Upper lobe of left lung (tissue), 6 donors: ENCODE measurements at regions not wholly inside any gene's neighbourhood (a gene's known extent, or its start where the extent isn't known, plus 50 kb on each side); places are given as distances from the start of the nearest gene placed in this dataset.
A peak's percentile ranks its signal among the peaks of the same experiment; 100 is the strongest.

Experiments
- ATAC-seq, 2 donors: fragments of 200-7000 bp; cut with Tn5 transposase; one replicate each; pipeline ENCODE4 v1.9.1; 2022; ENCODE audit warnings: mild to moderate bottlenecking in 2 of 2, moderate library complexity in 2 of 2; ENCODE audit not compliant: low FRiP score in 2 of 2
- DNase-seq, 2 donors: peaks; one replicate each; pipeline ENCODE4 v3.0.0-alpha.2; 2019 to 2020
- H3K27ac ChIP-seq, 4 donors: fragments of 200-600 bp; sonication (generic); one replicate each; pipeline ENCODE4 v1.5.1; 2016 to 2019
- H3K27me3 ChIP-seq, 4 donors: fragments of 200-600 bp; sonication (generic); one replicate each; pipeline ENCODE4 v1.5.1; 2017 to 2019
- H3K36me3 ChIP-seq, 4 donors: fragments of 200-600 bp; sonication (generic); one replicate each; pipeline ENCODE4 v1.5.1; 2016 to 2019
- H3K4me1 ChIP-seq, 4 donors: fragments of 200-600 bp; sonication (generic); one replicate each; pipeline ENCODE4 v1.5.1; 2018 to 2019
- H3K4me3 ChIP-seq, 4 donors: fragments of 200-600 bp; sonication (generic); one replicate each; pipeline ENCODE4 v1.5.1; 2017 to 2019; ENCODE audit warnings: mild to moderate bottlenecking in 2 of 4, moderate library complexity in 1 of 4
- H3K9me3 ChIP-seq, 4 donors: fragments of 200-600 bp; sonication (generic); one replicate each; pipeline ENCODE4 v1.5.1; 2018 to 2019
- CTCF ChIP-seq, 6 experiments: fragments of 450-650 bp in 4 of 6; fragments of 200-600 bp in 2 of 6; sonication (generic) in 2 of 6; IDR thresholded peaks; one replicate each; pipeline ENCODE4 v1.5.1; 2016 to 2019; ENCODE audit warnings: antibody characterized with exemption in 6 of 6
- EP300 ChIP-seq, 4 donors: sonication (generic); formaldehyde crosslinking; IDR thresholded peaks; one replicate each; pipeline ENCODE4 v1.5.1; 2017; ENCODE audit warnings: antibody characterized with exemption in 4 of 4, control low read depth in 2 of 4
- POLR2A ChIP-seq, 4 donors: fragments of 450-650 bp; IDR thresholded peaks; one replicate each; pipeline ENCODE4 v1.5.1; 2016 to 2017; ENCODE audit warnings: antibody characterized with exemption in 4 of 4, mild to moderate bottlenecking in 2 of 4
- POLR2AphosphoS5 ChIP-seq, 2 donors: sonication (generic); formaldehyde crosslinking; IDR thresholded peaks; one replicate each; pipeline ENCODE4 v1.5.1; 2017; ENCODE audit warnings: antibody characterized with exemption in 2 of 2
- WGBS, 2 donors: methylation state at CpG; one replicate each; pipeline ENCODE4 v1.1.5; 2017 to 2018; 5-methylcytosine and 5-hydroxymethylcytosine counted together
- donor health status: DM: no; HTN: no; CAD: no; lungs with moderate emphysema.
- donor health status: DM: no; HTN: yes; CAD: no; lungs with severe emphysema.

- no peak overlapping the region for H3K27ac ChIP-seq
- no peaks in the 10 kb centered on the region for H3K9me3 ChIP-seq
- 90 to 100% methylated on average over 1 of the region's 1 CpG for WGBS, 2 donors
- H3K4me1 ChIP-seq: peaks cover 0 to 4% (median 0%) of the 10 kb centered on the region in 4 donors
- no peaks in the 10 kb centered on the region for H3K36me3 ChIP-seq
- no peak overlapping the region for H3K4me3 ChIP-seq
- no peak for ATAC-seq
- H3K27me3 ChIP-seq: no peaks in the 10 kb centered on the region
- DNase-seq: no peak
- no peak for TF ChIP-seq POLR2A (IDR thresholded peaks at IDR 0.05)
- TF ChIP-seq CTCF (IDR thresholded peaks at IDR 0.05): no peak
- no peak for TF ChIP-seq EP300 (IDR thresholded peaks at IDR 0.05)
- TF ChIP-seq POLR2AphosphoS5 (IDR thresholded peaks at IDR 0.05): no peak
Observed at GRCh38 chr2:8088810-8089209, 593.0 kb upstream of the ID2 start.

- no peaks in the 10 kb centered on the region for H3K9me3 ChIP-seq
- no peak overlapping the region for H3K4me3 ChIP-seq
- no peak for DNase-seq
- H3K27me3 ChIP-seq: no peaks in the 10 kb centered on the region
- WGBS, 2 donors: 70 to 73% methylated on average over 7 of the region's 7 CpGs
- peaks cover 0 to 4% (median 0%) of the 10 kb centered on the region in 4 donors for H3K4me1 ChIP-seq
- no peaks in the 10 kb centered on the region for H3K36me3 ChIP-seq
- no peak for ATAC-seq
- TF ChIP-seq POLR2AphosphoS5 (IDR thresholded peaks at IDR 0.05) (no peak), POLR2A (IDR thresholded peaks at IDR 0.05) (no peak), EP300 (IDR thresholded peaks at IDR 0.05) (no peak), CTCF (IDR thresholded peaks at IDR 0.05) (no peak)
- no peak overlapping the region for H3K27ac ChIP-seq
Observed at GRCh38 chr2:8089596-8089995, 592.3 kb upstream of the ID2 start.

- Histone ChIP-seq H3K27ac (no peak overlapping the region), H3K4me3 (no peak overlapping the region), H3K9me3 (no peaks in the 10 kb centered on the region), H3K27me3 (no peaks in the 10 kb centered on the region), H3K36me3 (no peaks in the 10 kb centered on the region), H3K4me1 (peaks cover 0 to 4% (median 0%) of the 10 kb centered on the region in 4 donors)
- ATAC-seq (peak; percentile 77 to 94), DNase-seq (peak in 1 of 2 donors; percentile 72)
- 67 to 82% methylated on average over 5 of the region's 5 CpGs for WGBS, 2 donors
- peak in 1 of 4 donors; percentile 28 for TF ChIP-seq POLR2A (IDR thresholded peaks at IDR 0.05)
- no peak for TF ChIP-seq CTCF (IDR thresholded peaks at IDR 0.05)
Observed at GRCh38 chr2:8090748-8091700, 590.8 kb upstream of the ID2 start.

GRCh38 chr2:8094526-8094925 lies 587.3 kb upstream of the ID2 start:
- H3K4me3 ChIP-seq: no peak overlapping the region
- TF ChIP-seq POLR2AphosphoS5 (IDR thresholded peaks at IDR 0.05): no peak
- TF ChIP-seq POLR2A (IDR thresholded peaks at IDR 0.05): no peak
- no peak for TF ChIP-seq CTCF (IDR thresholded peaks at IDR 0.05)
- no peak for TF ChIP-seq EP300 (IDR thresholded peaks at IDR 0.05)
- ATAC-seq: no peak
- H3K27ac ChIP-seq: no peak overlapping the region
- peak in 1 of 2 donors; percentile 13 for DNase-seq
- H3K27me3 ChIP-seq: no peaks in the 10 kb centered on the region
- 91 to 92% methylated on average over 18 of the region's 18 CpGs for WGBS, 2 donors
- H3K4me1 ChIP-seq: peaks cover 0 to 4% (median 0%) of the 10 kb centered on the region in 4 donors
- no peaks in the 10 kb centered on the region for H3K36me3 ChIP-seq
- no peaks in the 10 kb centered on the region for H3K9me3 ChIP-seq
